GM12878 (cell line): ENCODE measurements at regions not wholly inside any gene's neighbourhood (a gene's known extent, or its start where the extent isn't known, plus 50 kb on each side); places are given as distances from the start of the nearest gene placed in this dataset.
A peak's percentile ranks its signal among the peaks of the same experiment; 100 is the strongest.

Experiments used
- ATAC-seq: fragments of 200-7000 bp; cut with Tn5 transposase; 3 replicates; pipeline ENCODE4 v1.9.1; 2020; ENCODE audit warnings: mild to moderate bottlenecking, moderate library complexity
- BruUV-seq: library from RNA; stranded (reverse); fragments of 400-500 nt; replicated peaks from 2 replicates; lab custom pipeline; 2021; lab: Mats Ljungman, UMichigan
- CTCF ChIA-PET: fragments of 300-600 bp; sonication (Branson Sonifier 250); formaldehyde crosslinking; extraction: SDS; loops from one replicate; lab custom pipeline; 2021; ENCODE audit warnings: inconsistent platforms; lab: Yijun Ruan, JAX
- POLR2A ChIA-PET: fragments of 350-600 bp; formaldehyde crosslinking; extraction: SDS; loops from one replicate; lab custom pipeline; 2021; ENCODE audit warnings: inconsistent platforms; lab: Charles Lee
- RAD21 ChIA-PET: fragments of 300-600 bp; sonication (Branson Sonifier 250); formaldehyde crosslinking; loops from one replicate; lab custom pipeline; 2023; ENCODE audit warnings: antibody characterized with exemption; ENCODE audit not compliant: unreplicated experiment; lab: Charles Lee
- SMC1A ChIA-PET: fragments of 300-600 bp; sonication (Branson Sonifier 250); formaldehyde crosslinking; loops from one replicate; lab custom pipeline; 2023; ENCODE audit not compliant: unreplicated experiment, uncharacterized antibody; lab: Charles Lee
- DNase-seq: peaks from one replicate; pipeline ENCODE4 v3.0.0-alpha.2; 2011; ENCODE audit warnings: low read depth, low spot score
- FAIRE-seq: peaks from 3 replicates; lab custom pipeline; 2011; peaks lifted over from hg19 to GRCh38; lab: Jason Lieb, UNC
- H2AFZ ChIP-seq: 2 replicates; pipeline ENCODE4 v1.6.0; 2011; ENCODE audit warnings: low read depth, low read length, control low read depth; ENCODE audit not compliant: control insufficient read depth
- H3K27ac ChIP-seq: 2 replicates; pipeline ENCODE4 v1.5.1; 2011; ENCODE audit warnings: control low read depth; ENCODE audit not compliant: control insufficient read depth, insufficient read depth
- H3K27me3 ChIP-seq, 2 experiments: replicated peaks in 1 of 2; 2 replicates each; pipeline versions ENCODE4 v1.6.0 to v1.6.1; 2011; ENCODE audit warnings: low read length in 1 of 2; ENCODE audit not compliant: control insufficient read depth in 2 of 2, insufficient read depth in 2 of 2
- H3K36me3 ChIP-seq, 2 experiments: 2 replicates each; pipeline ENCODE4 v1.5.1; 2011; ENCODE audit warnings: low read length in 1 of 2; ENCODE audit not compliant: control insufficient read depth in 2 of 2, insufficient read depth in 2 of 2
- H3K4me1 ChIP-seq: 2 replicates; pipeline ENCODE4 v1.6.1; 2011; ENCODE audit warnings: mild to moderate bottlenecking, low read length, moderate library complexity, mixed read lengths; ENCODE audit not compliant: control insufficient read depth, insufficient read depth
- H3K4me2 ChIP-seq: 2 replicates; pipeline ENCODE4 v1.6.0; 2011; ENCODE audit warnings: control low read depth; ENCODE audit not compliant: control insufficient read depth, insufficient read depth
- H3K4me3 ChIP-seq: fragments of 200-600 bp; sonication (generic); 2 replicates; pipeline ENCODE4 v1.5.1; 2016
- H3K79me2 ChIP-seq: 2 replicates; pipeline ENCODE4 v1.6.0; 2011; ENCODE audit warnings: low read length; ENCODE audit not compliant: control insufficient read depth, insufficient read depth
- H3K9ac ChIP-seq: 2 replicates; pipeline ENCODE4 v1.8.0; 2011; ENCODE audit warnings: low read length, control low read depth, mixed read lengths; ENCODE audit not compliant: control insufficient read depth, insufficient read depth
- H3K9me3 ChIP-seq: replicated peaks from 3 replicates; pipeline ENCODE4 v1.5.1; 2011; ENCODE audit warnings: mild to moderate bottlenecking, low read length; ENCODE audit not compliant: control insufficient read depth, insufficient read depth
- H4K20me1 ChIP-seq: 2 replicates; pipeline ENCODE4 v1.6.0; 2011; ENCODE audit not compliant: control insufficient read depth, insufficient read depth
- CBX5 ChIP-seq: sonication (generic); IDR thresholded peaks from 2 replicates; pipeline ENCODE4 v1.6.1; 2016; ENCODE audit warnings: low read depth, moderate library complexity, mild to moderate bottlenecking, inconsistent platforms
- ELK1 ChIP-seq: IDR thresholded peaks from 2 replicates; pipeline ENCODE4 v1.6.1; 2012; ENCODE audit warnings: low read depth, low read length, improper control_type of control experiment
- HSF1 ChIP-seq: fragments of 150-350 bp; IDR thresholded peaks from 2 replicates; pipeline ENCODE4 v1.6.1; 2014; ENCODE audit warnings: mild to moderate bottlenecking, low read depth, low read length
- PBX3 ChIP-seq: IDR thresholded peaks from 2 replicates; pipeline ENCODE4 v1.6.1; 2011; ENCODE audit warnings: mild to moderate bottlenecking, low read depth, low read length, moderate library complexity; ENCODE audit not compliant: insufficient replicate concordance
- RAD21 ChIP-seq: IDR thresholded peaks from 2 replicates; pipeline ENCODE4 v1.6.1; 2011; ENCODE audit warnings: mild to moderate bottlenecking, low read depth, low read length, moderate library complexity; ENCODE audit not compliant: insufficient read depth
- SMC3 ChIP-seq: IDR thresholded peaks from 2 replicates; pipeline ENCODE4 v1.6.1; 2011; ENCODE audit warnings: low read length, improper control_type of control experiment, borderline replicate concordance
- SPI1 ChIP-seq: IDR thresholded peaks from 2 replicates; pipeline ENCODE4 v1.6.1; 2011; ENCODE audit warnings: low read depth, mild to moderate bottlenecking, low read length, moderate library complexity, borderline replicate concordance; ENCODE audit not compliant: insufficient read depth
- SUPT20H ChIP-seq: IDR thresholded peaks from 2 replicates; pipeline ENCODE4 v1.6.1; 2011; ENCODE audit warnings: low read depth, mild to moderate bottlenecking, low read length, moderate library complexity, borderline replicate concordance; ENCODE audit not compliant: control insufficient read depth
- WGBS: methylation state at CpG from one replicate; pipeline ENCODE4 v1.1.6; 2016; ENCODE audit warnings: low lambda C conversion rate; ENCODE audit not compliant: insufficient replicate concordance, insufficient coverage; ENCODE audit errors: missing lambda C conversion rate; 5-methylcytosine and 5-hydroxymethylcytosine counted together
- in situ Hi-C: fragments of 300-500 bp; cut with MboI; formaldehyde crosslinking; loops from 9 replicates; pipeline ENCODE4 v1.14.3; 2018; ENCODE audit warnings: mixed read lengths
- intact Hi-C: fragments of 100-400 bp; cut with micrococcal nuclease; formaldehyde crosslinking; loops from one replicate; pipeline ENCODE4 v1.14.2; 2022; ENCODE audit not compliant: unreplicated experiment
- TF ChIP-seq, protein P1 (sequence below), 3 experiments: IDR thresholded peaks in 2 of 3; conservative IDR thresholded peaks in 1 of 3; 2 replicates each; pipeline ENCODE4 v1.5.1; 2011; ENCODE audit warnings: low read depth in 3 of 3, low read length in 3 of 3, mild to moderate bottlenecking in 3 of 3, control low read depth in 2 of 3, moderate library complexity in 2 of 3, inconsistent platforms in 1 of 3, mixed read lengths in 1 of 3; ENCODE audit not compliant: control insufficient read depth in 2 of 3, insufficient read depth in 1 of 3; ENCODE audit errors: extremely low read depth in 1 of 3
- TF ChIP-seq, protein P2 (sequence below): fragments of 450-650 bp; IDR thresholded peaks from 2 replicates; pipeline ENCODE4 v1.6.1; 2016; ENCODE audit warnings: mild to moderate bottlenecking

DNA sequence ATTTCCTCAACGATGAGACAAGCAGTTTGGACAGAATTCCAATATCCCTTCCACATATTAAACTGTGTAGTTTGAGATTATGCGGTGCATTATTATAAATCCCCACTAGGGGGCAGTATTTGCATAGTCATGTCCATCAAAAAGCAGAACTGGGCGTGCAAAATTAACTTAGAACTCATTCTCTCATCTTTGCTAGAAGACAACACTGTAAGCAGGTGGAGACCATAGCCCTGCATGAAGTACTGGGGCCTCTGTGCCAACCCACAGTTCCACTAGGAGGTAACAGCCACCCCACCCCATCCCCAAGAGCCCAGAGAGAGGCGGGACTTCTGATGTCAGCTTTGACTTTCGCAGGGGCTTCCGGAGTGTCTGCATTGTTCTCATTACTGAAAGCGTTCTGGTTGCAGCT, 106.6 kb upstream of the TMC3 start:
- TF ChIP-seq SUPT20H (no peak), PBX3 (peak; percentile 52), CBX5 (no peak), SMC3 (peak; percentile 82; the same call in 1 of the 2 replicates), RAD21 (peak; percentile 82), SPI1 (peak; percentile 92), ELK1 (no peak), HSF1 (no peak)
- TF ChIP-seq, protein P1, sequence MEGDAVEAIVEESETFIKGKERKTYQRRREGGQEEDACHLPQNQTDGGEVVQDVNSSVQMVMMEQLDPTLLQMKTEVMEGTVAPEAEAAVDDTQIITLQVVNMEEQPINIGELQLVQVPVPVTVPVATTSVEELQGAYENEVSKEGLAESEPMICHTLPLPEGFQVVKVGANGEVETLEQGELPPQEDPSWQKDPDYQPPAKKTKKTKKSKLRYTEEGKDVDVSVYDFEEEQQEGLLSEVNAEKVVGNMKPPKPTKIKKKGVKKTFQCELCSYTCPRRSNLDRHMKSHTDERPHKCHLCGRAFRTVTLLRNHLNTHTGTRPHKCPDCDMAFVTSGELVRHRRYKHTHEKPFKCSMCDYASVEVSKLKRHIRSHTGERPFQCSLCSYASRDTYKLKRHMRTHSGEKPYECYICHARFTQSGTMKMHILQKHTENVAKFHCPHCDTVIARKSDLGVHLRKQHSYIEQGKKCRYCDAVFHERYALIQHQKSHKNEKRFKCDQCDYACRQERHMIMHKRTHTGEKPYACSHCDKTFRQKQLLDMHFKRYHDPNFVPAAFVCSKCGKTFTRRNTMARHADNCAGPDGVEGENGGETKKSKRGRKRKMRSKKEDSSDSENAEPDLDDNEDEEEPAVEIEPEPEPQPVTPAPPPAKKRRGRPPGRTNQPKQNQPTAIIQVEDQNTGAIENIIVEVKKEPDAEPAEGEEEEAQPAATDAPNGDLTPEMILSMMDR (IDR thresholded peaks at IDR 0.05 in 2 of 3, conservative IDR thresholded peaks at IDR 0.05 in 1 of 3; ENCODE audit: control insufficient read depth in 2 of 3, extremely low read depth in 1 of 3, insufficient read depth in 1 of 3, low read depth in 3 of 3, low read length in 3 of 3): peak; percentile 52 to 81 (median 77); a peak in 5 of 6 replicates
- TF ChIP-seq, protein P2, sequence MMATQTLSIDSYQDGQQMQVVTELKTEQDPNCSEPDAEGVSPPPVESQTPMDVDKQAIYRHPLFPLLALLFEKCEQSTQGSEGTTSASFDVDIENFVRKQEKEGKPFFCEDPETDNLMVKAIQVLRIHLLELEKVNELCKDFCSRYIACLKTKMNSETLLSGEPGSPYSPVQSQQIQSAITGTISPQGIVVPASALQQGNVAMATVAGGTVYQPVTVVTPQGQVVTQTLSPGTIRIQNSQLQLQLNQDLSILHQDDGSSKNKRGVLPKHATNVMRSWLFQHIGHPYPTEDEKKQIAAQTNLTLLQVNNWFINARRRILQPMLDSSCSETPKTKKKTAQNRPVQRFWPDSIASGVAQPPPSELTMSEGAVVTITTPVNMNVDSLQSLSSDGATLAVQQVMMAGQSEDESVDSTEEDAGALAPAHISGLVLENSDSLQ: peak; percentile 67
- ChIA-PET POLR2A (no interaction called here), SMC1A (interaction anchor here (0.6 to 1.4 kb wide), 4 partner anchors 142 to 716 kb away, joined by 3 to 4 read pairs (median 4); no protein-coding TSS in a partner anchor), CTCF (interaction anchor here (0.8 to 3.5 kb wide), 7 partner anchors 9 to 628 kb away, joined by 4 to 14 read pairs (median 5); no protein-coding TSS in a partner anchor), RAD21 (no interaction called here)
- H3K4me2 ChIP-seq: no peak overlapping the region
- no peak overlapping the region for H3K9ac ChIP-seq
- peak; percentile 65 for FAIRE-seq
- 43% methylated on average over 7 of the region's 7 CpGs for WGBS
- H3K27ac ChIP-seq: no peak overlapping the region
- DNase-seq: peak; percentile 11
- intact Hi-C loops (loop anchor here (1.0 to 10.0 kb wide), 4 partner anchors 459 to 718 kb away; partner anchors contain the start of gene MEX3B), in situ Hi-C loops (loop anchor here (5.0 kb wide), 1 partner anchor 717 kb away; no protein-coding TSS in a partner anchor)
- H2AFZ ChIP-seq: no peak overlapping the region
- H3K79me2 ChIP-seq: no peaks in the 10 kb centered on the region
- H3K36me3 ChIP-seq: no peaks in the 10 kb centered on the region
- H4K20me1 ChIP-seq: no peaks in the 10 kb centered on the region
- no peak overlapping the region for H3K4me3 ChIP-seq
- H3K9me3 ChIP-seq: no peaks in the 10 kb centered on the region
- ATAC-seq: peak; percentile 78
- H3K27me3 ChIP-seq: no peaks in the 10 kb centered on the region; a peak in 1 of 4 replicates
- no peaks in the 10 kb centered on the region for H3K4me1 ChIP-seq
- no TSS peak for BruUV-seq
